Stimulated activated naive B cell treated with anti-CD40 and anti-IgM and Interleukin-4, amounts not matched to agents 10 μg/mL and 1 μg/mL and 100 μg/mL, for 72 hours (primary cell): ENCODE measurements at regions not wholly inside any gene's neighbourhood (a gene's known extent, or its start where the extent isn't known, plus 50 kb on each side); places are given as distances from the start of the nearest gene placed in this dataset.
"Not testable (repeated sequence)": the region's sequence is repeated elsewhere in the genome, so short reads cannot be mapped to it uniquely, and the experiment has no call there.

Experiments
- ATAC-seq, 2 donors: fragments of 150-1000 bp; cut with Tn5 transposase; replicated peaks; 2 replicates each; pipeline ENCODE4 v1.10.0; 2021; ENCODE audit warnings: moderate library complexity in 1 of 2
- DNase-seq: peaks from one replicate; pipeline ENCODE4 v3.0.0; 2021
- H3K27ac Mint-ChIP-seq: one replicate; pipeline ENCODE4 v1.8.0; 2022; ENCODE audit warnings: mild to moderate bottlenecking, mixed read lengths
- H3K27me3 Mint-ChIP-seq, 2 donors: one replicate each; pipeline ENCODE4 v1.8.0; 2022; ENCODE audit warnings: mixed read lengths in 2 of 2
- H3K36me3 Mint-ChIP-seq, 2 donors: one replicate each; pipeline ENCODE4 v1.8.0; 2022; ENCODE audit warnings: mixed read lengths in 2 of 2, mild to moderate bottlenecking in 1 of 2
- H3K4me1 Mint-ChIP-seq, 2 donors: one replicate each; pipeline ENCODE4 v1.8.0; 2022; ENCODE audit warnings: mixed read lengths in 2 of 2, mild to moderate bottlenecking in 1 of 2
- H3K4me3 Mint-ChIP-seq, 2 donors: one replicate each; pipeline ENCODE4 v1.8.0; 2022; ENCODE audit warnings: mild to moderate bottlenecking in 2 of 2, mixed read lengths in 2 of 2, moderate library complexity in 1 of 2
- H3K9me3 Mint-ChIP-seq, 2 donors: one replicate each; pipeline ENCODE4 v1.8.0; 2022; ENCODE audit warnings: mixed read lengths in 2 of 2, mild to moderate bottlenecking in 1 of 2

DNA sequence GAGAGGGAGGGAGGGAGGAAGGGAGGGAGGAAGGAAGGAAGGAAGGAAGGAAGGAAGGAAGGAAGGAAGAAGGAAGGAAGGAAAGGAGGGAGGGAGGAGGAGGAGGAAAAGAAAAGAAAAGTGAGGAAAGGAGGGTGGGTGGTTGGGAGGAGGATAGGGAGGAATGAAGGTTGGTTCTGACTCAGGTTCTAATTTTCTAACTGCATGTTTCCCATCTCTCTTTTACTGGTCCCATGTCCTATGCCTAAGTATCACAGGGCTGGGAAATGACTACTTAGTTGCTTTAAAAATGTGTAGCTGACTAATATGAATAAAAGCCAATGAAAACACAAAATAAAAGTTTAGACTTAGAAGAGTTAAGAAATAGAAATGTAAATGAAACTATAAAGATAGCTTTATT is 890.9 kb upstream of the POT1 start:
- ATAC-seq (no peak), DNase-seq (no peak)
- no peak overlapping the region for H3K27ac Mint-ChIP-seq
- H3K9me3 Mint-ChIP-seq, result no peaks in the 10 kb centered on the region
- H3K27me3 Mint-ChIP-seq, result no peaks in the 10 kb centered on the region
- H3K36me3 Mint-ChIP-seq, result no peaks in the 10 kb centered on the region
- H3K4me3 Mint-ChIP-seq, result no peak overlapping the region
- H3K4me1 Mint-ChIP-seq, result no peaks in the 10 kb centered on the region

DNA sequence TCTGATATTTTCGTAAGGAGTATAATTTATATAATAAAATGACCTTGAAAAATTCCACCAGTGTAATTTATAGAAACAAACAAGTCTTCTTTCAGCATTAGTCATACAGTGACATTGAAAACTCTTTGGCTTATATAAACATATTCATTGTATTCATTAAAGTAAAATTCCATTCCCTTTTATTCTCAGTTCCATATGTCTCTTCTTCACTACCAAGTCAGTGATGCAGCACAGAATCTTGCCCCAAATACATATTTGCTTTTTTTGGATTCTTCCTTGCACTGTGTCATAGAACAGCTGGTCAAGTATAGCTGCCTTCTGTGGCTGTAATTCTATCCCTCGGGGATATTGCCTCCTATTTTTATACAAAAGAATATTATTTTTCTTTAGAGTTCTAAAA is 884.5 kb upstream of the POT1 start:
- Mint-ChIP-seq H3K36me3 (no peaks in the 10 kb centered on the region), H3K4me1 (no peaks in the 10 kb centered on the region), H3K9me3 (peaks cover 0 to 2% of the 10 kb centered on the region in 2 donors), H3K4me3 (no peak overlapping the region), H3K27ac (no peak overlapping the region), H3K27me3 (no peaks in the 10 kb centered on the region)
- ATAC-seq (no peak), DNase-seq (no peak)

DNA sequence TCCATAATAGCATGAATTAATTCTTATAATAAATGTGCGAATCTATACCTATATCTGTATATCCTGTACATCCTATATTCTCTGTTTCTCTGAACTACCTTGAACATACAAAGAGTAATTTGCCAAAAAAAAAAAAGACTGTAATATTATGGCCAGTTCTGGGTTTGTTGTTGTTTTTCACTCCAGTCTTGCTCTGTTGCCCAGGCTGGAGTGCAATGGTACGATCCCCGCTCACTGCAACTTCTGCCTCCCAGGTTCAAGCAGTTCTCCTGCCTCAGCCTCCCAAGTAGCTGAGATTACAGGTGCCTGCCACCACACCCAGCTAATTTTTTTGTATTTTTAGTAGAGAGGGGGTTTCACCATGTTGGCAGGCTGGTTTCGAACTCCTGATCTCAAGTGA is 876.9 kb upstream of the POT1 start:
- H3K36me3 Mint-ChIP-seq, ATAC-seq, H3K27ac Mint-ChIP-seq, H3K4me3 Mint-ChIP-seq, H3K9me3 Mint-ChIP-seq, H3K4me1 Mint-ChIP-seq, DNase-seq, H3K27me3 Mint-ChIP-seq: not testable (repeated sequence)

DNA sequence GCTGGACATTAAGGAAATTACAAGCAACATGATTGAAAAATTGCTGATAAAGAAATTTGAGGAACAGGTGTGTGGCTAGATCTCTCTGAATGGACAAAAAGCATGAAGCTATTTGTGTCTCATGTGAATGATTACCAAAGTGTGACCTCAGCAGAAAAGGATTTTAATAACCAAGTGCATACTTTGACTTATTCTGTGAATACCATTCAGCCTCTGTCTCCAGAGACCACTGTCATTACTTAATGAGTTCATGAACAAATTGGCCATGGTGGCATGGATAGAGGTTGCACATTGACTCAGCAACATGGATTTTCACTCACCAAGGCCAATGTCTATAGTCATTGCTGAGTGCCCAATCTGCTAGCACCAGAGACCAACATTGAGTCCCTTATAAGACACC is 874.6 kb upstream of the POT1 start:
- no peaks in the 10 kb centered on the region for H3K4me1 Mint-ChIP-seq
- H3K27me3 Mint-ChIP-seq, result no peaks in the 10 kb centered on the region
- no peak overlapping the region for H3K27ac Mint-ChIP-seq
- no peak overlapping the region for H3K4me3 Mint-ChIP-seq
- peaks cover 4% of the 10 kb centered on the region in 2 donors for H3K9me3 Mint-ChIP-seq
- no peak for DNase-seq
- no peak for ATAC-seq
- no peaks in the 10 kb centered on the region for H3K36me3 Mint-ChIP-seq

DNA sequence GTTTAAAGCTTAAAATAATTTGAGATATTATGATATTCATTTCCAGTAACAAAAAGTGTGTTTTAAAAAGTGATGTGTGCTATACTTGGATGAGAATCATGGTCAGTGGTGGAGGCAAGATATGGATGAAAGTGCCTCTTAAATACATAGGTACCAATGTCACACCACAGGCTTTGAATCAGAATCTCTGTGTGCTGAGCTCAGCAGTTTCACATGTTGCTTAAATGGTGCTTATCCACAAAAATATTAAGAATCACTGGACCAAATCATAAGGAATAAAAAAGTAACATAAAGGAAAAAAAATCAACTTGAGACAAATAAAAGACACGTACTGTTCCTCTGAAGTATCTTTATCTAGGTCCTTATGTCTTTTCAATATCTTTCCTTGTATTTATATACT is 850.5 kb upstream of the POT1 start:
- peaks cover 4 to 10% of the 10 kb centered on the region in 2 donors for H3K9me3 Mint-ChIP-seq
- H3K27ac Mint-ChIP-seq, result no peak overlapping the region
- no peaks in the 10 kb centered on the region for H3K36me3 Mint-ChIP-seq
- no peaks in the 10 kb centered on the region for H3K4me1 Mint-ChIP-seq
- DNase-seq, result no peak
- no peak overlapping the region for H3K4me3 Mint-ChIP-seq
- no peaks in the 10 kb centered on the region for H3K27me3 Mint-ChIP-seq
- ATAC-seq, result no peak

DNA sequence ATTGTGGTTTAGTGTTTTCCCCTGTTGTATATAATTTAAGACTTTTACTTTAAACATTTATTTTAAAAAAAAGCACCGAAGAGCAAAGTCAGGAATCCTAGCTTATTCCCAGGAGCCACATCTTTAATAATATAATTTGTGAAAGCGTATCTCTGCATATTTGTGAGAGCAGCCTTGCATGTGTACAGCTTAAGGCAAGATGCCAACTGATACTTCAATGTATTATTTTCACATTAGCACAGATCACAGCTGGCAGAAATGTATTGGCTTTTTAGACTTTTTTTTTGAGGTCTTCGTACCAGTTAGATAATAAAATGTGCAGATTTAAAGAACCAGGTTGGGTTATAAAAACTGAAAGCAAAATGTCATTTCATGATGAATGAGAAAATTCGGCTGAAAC is 845.7 kb upstream of the POT1 start:
- H3K27ac Mint-ChIP-seq, result no peak overlapping the region

DNA sequence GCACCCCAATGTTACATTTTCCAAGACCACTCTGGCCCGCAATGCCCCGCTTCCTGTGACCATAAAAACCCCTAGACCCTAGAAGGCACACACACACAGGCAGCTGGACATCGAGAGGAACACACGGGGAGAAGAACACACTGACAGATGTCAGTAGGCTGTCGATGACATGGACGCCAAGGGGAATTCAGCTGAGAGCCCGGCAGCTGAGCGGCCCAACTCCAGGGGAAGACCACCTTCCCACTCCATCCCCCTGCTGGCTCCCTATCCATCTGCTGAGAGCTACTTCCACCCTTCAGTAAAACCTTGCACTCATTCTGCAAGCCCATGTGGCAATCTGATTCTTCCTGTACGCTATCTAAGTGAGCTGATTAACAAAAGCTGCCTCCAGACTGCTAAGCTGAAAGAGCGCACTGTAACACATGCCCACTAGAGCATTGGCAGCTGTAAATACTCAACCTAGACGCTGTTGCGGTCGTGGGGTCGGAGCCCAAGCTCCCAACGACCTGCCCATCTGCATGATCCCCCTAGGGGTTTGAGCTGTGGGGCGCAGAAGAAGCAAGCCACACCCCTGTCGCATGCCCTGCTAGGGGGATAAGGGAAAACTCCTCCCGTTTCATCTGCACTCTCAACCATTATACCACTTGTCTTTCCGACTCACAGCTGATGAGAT is 843.6 kb upstream of the POT1 start:
- H3K4me1 Mint-ChIP-seq, result no peaks in the 10 kb centered on the region
- no peaks in the 10 kb centered on the region for H3K36me3 Mint-ChIP-seq
- no peak for DNase-seq
- ATAC-seq, result no peak
- no peak overlapping the region for H3K27ac Mint-ChIP-seq
- no peaks in the 10 kb centered on the region for H3K27me3 Mint-ChIP-seq
- H3K4me3 Mint-ChIP-seq, result no peak overlapping the region
- H3K9me3 Mint-ChIP-seq, result peaks cover 0 to 2% of the 10 kb centered on the region in 2 donors

More for the DNA sequence above, 845.7 kb upstream of the POT1 start:
- no peaks in the 10 kb centered on the region for H3K4me1 Mint-ChIP-seq
- ATAC-seq, result no peak
- no peaks in the 10 kb centered on the region for H3K27me3 Mint-ChIP-seq
- peaks cover 0 to 4% of the 10 kb centered on the region in 2 donors for H3K9me3 Mint-ChIP-seq
- H3K4me3 Mint-ChIP-seq, result no peak overlapping the region
- DNase-seq, result no peak
- H3K36me3 Mint-ChIP-seq, result no peaks in the 10 kb centered on the region

DNA sequence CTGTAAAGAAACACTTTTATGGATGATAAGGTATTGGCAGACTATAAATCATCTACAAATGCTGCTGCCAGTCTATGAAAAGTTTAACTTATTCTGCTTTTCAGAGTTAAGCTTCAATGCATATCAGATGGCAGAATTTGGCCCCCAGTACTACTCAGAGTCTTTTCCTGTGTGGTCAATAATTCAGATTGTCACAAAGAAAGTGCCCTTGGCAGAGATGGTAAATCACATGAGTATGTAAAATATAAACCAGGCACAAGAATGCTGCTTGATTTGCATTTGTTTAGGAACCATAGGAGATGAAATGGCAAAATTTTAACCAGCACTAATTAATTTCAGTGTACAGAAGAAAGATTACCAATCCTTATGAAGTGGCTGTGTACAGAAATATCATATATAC is 818.3 kb upstream of the POT1 start:
- Mint-ChIP-seq H3K4me1 (no peaks in the 10 kb centered on the region), H3K36me3 (no peaks in the 10 kb centered on the region), H3K4me3 (no peak overlapping the region), H3K9me3 (peaks cover 0 to 4% of the 10 kb centered on the region in 2 donors), H3K27me3 (no peaks in the 10 kb centered on the region), H3K27ac (no peak overlapping the region)
- no peak for ATAC-seq
- DNase-seq, result no peak

DNA sequence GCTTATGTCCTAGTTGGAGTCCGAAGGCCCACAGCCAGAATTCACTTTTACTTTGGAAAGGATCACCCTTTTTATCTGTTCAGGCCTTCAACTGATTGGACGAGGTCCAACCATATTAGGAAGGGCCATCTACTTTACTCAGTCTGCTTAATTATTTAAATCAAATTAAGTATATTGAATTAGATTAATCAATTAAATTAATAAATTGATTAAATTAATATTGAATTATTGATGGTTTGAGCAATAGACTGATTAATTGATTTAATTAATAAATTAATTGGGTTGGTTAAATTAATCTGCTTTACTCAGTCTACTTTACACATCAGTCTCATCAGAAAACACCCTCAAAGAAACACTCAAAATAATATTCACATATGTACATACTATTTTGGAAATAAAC is 816.9 kb upstream of the POT1 start:
- Mint-ChIP-seq H3K27me3 (no peaks in the 10 kb centered on the region), H3K4me3 (no peak overlapping the region), H3K4me1 (no peaks in the 10 kb centered on the region), H3K36me3 (no peaks in the 10 kb centered on the region), H3K9me3 (peaks cover 0 to 2% of the 10 kb centered on the region in 2 donors), H3K27ac (no peak overlapping the region)
- ATAC-seq (no peak), DNase-seq (no peak)

DNA sequence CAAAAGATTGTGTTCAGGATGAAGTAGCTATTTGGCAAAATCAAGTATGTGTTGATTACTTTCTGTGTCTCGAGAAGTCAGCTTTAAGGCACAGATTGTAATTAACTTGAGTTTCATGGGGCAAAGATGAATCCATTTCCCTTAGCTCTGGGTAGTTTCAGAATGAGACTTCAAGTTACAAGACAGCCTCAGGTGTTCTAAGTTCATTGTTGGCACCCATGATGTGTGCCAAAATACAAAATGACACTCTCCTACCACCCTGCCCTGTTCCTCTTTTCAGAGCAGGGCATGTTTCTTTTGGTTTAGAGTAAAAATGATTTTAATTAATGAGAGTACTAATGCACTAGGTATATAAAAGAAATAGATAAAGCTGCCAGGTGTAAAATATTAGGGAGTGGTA is 797.6 kb upstream of the POT1 start:
- H3K4me1 Mint-ChIP-seq, result no peaks in the 10 kb centered on the region
- no peak for ATAC-seq
- H3K27me3 Mint-ChIP-seq, result no peaks in the 10 kb centered on the region

DNA sequence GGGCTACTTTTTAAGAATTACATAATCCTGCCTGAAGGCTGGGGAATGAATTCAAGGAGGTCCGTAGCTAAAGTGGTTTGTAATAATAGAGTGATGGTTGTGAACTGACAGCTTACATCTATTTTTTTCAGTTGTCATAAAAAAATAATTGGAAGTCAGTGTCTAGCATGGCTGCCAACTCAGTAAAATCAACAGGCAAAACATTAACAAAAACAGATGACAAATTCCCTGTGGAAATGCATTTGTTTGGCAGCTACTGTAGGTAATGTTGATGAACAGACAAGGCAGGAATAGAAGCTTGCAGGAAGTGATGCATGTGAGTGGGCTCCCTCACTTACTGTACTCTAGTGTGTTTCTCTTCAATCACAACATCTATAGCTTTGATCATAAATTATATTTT is 766.0 kb upstream of the POT1 start:
- Mint-ChIP-seq H3K4me3 (no peak overlapping the region), H3K27ac (no peak overlapping the region)
- ATAC-seq, result no peak

More for the DNA sequence above, 797.6 kb upstream of the POT1 start:
- Mint-ChIP-seq H3K9me3 (peaks cover 3 to 11% of the 10 kb centered on the region in 2 donors), H3K4me3 (no peak overlapping the region), H3K36me3 (no peaks in the 10 kb centered on the region), H3K27ac (no peak overlapping the region)
- no peak for DNase-seq

DNA sequence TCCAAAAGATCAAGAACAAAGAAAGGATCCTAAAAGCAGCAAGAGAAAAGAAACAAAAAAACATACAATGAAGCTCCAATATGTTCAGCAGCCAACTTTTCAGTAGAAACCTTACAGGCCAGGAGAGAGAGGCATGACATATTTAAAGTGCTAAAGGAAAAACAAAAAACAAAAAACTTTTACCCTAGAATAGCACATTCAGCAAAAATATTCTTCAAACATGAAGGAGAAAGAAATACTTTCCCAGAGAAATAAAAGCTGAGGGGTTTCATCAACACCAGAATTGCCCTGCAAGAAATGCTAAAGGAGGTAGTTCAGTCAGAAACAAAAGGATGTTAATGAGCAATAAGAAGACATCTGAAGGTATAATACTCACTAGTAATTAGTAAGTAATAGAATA is 753.5 kb upstream of the POT1 start:
- Mint-ChIP-seq H3K4me3 (no peak overlapping the region), H3K9me3 (no peaks in the 10 kb centered on the region), H3K27me3 (no peaks in the 10 kb centered on the region), H3K27ac (no peak overlapping the region), H3K4me1 (no peaks in the 10 kb centered on the region), H3K36me3 (no peaks in the 10 kb centered on the region)
- DNase-seq (no peak), ATAC-seq (no peak)

More for the DNA sequence above, 766.0 kb upstream of the POT1 start:
- Mint-ChIP-seq H3K4me1 (no peaks in the 10 kb centered on the region), H3K36me3 (no peaks in the 10 kb centered on the region), H3K27me3 (no peaks in the 10 kb centered on the region), H3K9me3 (peaks cover 0 to 3% of the 10 kb centered on the region in 2 donors)
- no peak for DNase-seq

DNA sequence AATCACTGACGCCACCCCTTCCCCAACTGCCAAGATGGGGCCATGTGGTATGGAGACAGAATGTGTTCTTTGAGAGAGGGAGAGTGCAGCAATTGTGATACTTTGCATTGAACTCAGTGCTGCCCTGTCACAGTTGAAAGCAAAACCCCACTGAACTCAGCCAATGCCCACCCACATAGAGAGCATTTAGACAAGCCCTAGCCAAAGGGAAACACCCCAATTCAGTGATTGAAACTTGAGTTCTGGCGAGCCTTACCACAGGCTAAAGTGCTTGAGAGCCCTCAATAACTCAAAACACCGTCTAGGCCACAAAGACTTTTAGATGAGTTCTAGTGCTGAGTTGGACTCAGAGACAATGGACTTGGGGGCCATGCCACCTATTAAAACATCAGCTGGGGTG is 751.9 kb upstream of the POT1 start:
- no peak for DNase-seq
- Mint-ChIP-seq H3K9me3 (no peaks in the 10 kb centered on the region), H3K27ac (no peak overlapping the region), H3K36me3 (no peaks in the 10 kb centered on the region), H3K4me3 (no peak overlapping the region), H3K27me3 (no peaks in the 10 kb centered on the region), H3K4me1 (no peaks in the 10 kb centered on the region)
- ATAC-seq, result peak in 1 of 2 donors; percentile 21

DNA sequence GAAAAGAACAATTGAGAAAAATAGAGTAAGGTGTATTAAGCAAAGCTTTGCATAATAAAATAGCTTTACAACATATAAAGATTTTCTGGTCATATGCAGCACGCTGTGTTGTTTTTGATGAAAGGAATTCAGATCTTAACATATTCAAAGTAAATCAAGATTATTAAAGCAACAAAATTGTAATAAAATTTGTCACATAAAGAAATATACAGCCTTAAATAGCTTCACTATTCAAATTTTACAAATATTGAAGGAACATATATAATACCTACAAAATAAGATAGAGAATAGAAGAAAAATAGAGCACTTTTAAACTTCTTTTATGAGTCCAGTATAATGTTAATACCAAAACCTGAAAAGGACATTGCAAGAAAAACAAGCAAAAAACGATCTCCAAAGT is 749.1 kb upstream of the POT1 start:
- no peak overlapping the region for H3K27ac Mint-ChIP-seq
- DNase-seq, result no peak

DNA sequence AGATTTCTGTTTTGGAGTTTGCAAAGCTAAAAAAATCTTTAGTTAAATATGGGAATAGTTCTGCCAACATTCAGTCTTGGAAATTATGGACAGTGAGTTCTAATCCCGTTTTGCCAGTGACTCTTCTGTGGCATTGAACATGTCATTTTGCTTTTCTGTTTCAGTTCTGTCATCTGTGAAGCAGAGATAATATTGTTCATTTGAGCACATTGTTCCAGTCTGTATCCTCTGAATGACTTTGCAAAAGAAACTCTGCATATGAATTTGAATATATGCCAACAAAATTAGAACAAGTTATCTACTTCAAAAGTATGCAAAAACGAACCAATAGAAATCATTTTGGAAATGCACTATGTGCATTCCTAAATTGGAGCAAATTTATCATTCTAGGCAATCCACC is 746.0 kb upstream of the POT1 start:
- no peak overlapping the region for H3K27ac Mint-ChIP-seq
- no peak overlapping the region for H3K4me3 Mint-ChIP-seq
- no peaks in the 10 kb centered on the region for H3K4me1 Mint-ChIP-seq
- H3K9me3 Mint-ChIP-seq, result no peaks in the 10 kb centered on the region
- no peaks in the 10 kb centered on the region for H3K36me3 Mint-ChIP-seq
- no peak for DNase-seq
- no peak for ATAC-seq
- no peaks in the 10 kb centered on the region for H3K27me3 Mint-ChIP-seq

More for the DNA sequence above, 749.1 kb upstream of the POT1 start:
- H3K4me3 Mint-ChIP-seq, result no peak overlapping the region
- ATAC-seq, result no peak
- H3K4me1 Mint-ChIP-seq, result no peaks in the 10 kb centered on the region
- no peaks in the 10 kb centered on the region for H3K9me3 Mint-ChIP-seq
- no peaks in the 10 kb centered on the region for H3K36me3 Mint-ChIP-seq
- H3K27me3 Mint-ChIP-seq, result no peaks in the 10 kb centered on the region

DNA sequence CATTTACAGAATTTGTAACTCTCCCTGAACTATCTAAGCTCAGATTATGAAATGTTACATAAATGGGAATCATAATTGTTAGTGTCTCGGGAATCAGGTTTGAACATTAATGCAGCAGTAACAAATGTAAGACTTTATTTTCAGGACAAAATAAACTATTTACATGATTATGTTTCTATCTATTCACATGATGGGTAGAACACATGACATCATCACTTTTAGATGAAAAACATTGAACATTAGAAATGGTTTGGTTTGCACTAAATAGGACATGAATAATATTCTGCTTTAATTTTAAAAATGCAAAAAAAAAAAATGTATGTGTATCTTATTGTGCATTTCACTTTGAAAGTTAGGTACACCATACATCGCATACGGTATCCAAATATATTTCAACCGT is 745.5 kb upstream of the POT1 start:
- DNase-seq (no peak), ATAC-seq (no peak)
- H3K36me3 Mint-ChIP-seq, result no peaks in the 10 kb centered on the region
- H3K27ac Mint-ChIP-seq, result no peak overlapping the region
- H3K27me3 Mint-ChIP-seq, result no peaks in the 10 kb centered on the region
- H3K4me1 Mint-ChIP-seq, result no peaks in the 10 kb centered on the region
- no peaks in the 10 kb centered on the region for H3K9me3 Mint-ChIP-seq
- no peak overlapping the region for H3K4me3 Mint-ChIP-seq
